ENCODE measurements at regions not wholly inside any gene's neighbourhood (a gene's known extent, or its start where the extent isn't known, plus 50 kb on each side); places are given as distances from the start of the nearest gene placed in this dataset.
"Not testable (repeated sequence)": the region's sequence is repeated elsewhere in the genome, so short reads cannot be mapped to it uniquely, and the experiment has no call there.

DNA sequence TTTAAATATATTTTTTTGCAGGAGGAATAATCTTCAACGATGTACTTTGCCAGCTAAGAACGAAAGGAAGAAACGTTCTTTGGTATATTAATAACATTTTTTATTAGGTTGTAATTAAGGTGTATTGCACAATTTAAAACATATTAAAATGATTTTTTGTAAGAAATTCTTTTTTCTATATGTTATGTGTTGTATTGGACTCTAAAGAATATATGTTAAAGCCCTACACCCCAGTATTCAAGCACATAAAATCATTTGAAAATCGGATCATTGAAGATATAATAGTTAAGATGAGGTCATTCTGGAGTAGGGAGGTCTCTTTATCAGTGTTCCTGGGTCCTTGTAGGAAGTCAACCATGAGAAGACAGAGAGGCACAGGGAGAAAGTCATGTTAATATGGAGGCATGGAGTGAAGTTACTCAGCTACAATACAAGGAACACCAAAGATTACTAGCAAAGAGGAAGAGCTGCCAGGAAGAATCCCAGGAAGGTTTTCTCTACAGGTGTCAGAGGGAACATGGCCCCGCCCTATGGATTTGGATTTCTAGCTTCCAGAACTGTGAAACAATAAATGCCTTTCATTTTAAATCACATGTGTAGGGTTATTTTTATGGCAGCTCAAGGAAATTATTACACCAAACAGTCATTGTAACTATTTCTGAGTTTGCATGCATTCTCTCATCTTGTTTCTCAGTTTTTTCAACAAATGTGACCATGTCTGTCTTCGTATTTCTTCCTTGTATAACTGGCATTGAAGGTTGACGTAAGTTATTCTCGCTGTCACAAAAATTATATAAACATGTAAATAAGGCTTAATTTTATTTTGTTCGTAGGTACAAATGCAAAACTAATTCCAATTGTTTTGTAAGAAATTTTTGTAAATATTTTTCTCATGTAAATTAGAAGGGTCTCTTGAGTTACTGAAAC, 75.4 kb upstream of the VPREB1 start:
- DNase-seq: no peak

DNA sequence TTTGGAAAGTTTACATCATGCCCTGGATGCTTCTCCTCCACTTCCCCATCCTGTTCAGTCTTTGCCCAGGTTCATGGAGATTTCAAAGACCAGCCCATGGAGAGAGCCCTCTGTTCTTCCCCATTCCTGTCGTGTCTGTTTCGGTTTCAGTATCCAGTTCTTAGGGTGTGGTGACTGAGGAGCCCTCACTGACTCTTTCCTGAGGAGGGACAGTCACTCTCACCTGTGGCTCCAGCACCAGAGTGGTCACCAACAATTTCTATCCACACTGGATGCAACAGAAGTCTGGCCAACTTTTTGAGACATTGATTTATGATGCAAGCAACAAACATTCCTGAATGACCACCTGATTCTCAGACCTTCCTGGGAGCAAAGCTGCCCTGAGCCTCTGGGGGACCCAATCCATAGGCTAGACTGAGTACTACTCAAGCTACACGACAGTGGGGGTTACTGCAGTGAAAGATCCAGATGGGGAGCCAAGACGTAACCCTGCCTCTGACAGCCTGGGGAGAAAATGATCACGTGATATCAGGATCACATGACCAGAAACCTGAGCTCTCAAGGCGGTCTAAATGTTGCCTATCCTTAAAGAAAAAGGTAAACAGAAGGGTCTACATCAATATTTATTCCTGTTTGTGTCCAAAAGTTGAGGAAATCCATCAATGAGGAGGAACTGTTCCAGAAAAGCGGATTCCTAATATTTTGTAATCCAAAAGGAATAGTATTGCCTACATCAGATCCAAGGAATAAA, 76.2 kb upstream of the VPREB1 start:
- DNase-seq: no peak

DNA sequence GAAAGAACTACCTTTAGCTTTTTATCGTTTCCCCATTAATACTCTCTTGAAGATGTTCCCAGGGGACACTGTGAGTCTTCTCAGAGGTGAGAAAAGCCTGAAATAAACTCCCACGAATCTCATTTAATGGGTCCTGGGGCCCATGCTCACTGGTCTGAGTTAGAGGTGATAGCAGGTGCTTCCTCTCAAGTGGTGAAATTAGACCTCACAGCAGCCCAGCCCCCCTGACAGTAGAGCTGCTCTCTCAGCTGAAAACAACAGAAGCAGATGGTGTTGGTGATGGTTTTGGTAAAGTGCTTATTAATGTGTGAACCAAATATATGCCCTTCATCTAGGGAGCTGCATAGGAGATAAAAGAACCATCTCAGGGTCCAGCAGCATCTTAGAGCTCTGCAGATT, 76.8 kb upstream of the VPREB1 start:
- no peak for DNase-seq

DNA sequence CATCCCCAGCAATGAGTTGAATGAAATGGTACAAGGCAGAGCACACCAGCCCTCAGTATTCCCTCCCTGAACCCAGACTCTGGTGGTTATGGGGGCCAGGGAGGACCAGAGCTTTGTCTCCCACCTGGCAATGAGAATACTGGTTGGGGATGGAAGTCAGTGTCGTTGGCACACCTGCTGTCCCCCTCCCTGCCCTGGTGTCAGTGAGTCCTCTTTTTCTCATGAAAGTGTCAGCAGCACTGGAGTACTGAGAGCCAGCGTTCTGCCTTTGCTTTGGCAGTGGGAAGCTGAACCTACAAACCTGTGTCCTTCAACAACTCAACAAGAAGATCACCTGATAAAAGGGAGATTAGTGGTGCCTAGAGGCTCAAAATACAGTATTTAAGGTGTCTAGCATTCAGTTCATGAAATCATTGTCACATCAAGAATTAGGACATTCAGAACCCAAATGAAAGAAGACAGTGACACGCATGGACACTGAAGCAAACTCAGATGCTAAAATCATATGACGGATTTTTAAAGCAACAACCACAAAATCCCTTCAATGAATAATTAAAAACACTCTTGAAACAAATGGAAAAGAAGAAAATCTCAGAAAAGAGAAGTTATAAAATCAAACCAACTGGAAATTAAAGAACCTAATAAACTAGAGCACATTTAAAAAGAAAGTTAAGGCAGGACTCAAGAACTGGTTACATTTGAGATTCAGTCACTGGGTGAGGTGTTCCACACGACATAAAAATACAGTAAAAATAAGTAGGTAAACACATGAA, 77.5 kb upstream of the VPREB1 start:
- no peak for DNase-seq

DNA sequence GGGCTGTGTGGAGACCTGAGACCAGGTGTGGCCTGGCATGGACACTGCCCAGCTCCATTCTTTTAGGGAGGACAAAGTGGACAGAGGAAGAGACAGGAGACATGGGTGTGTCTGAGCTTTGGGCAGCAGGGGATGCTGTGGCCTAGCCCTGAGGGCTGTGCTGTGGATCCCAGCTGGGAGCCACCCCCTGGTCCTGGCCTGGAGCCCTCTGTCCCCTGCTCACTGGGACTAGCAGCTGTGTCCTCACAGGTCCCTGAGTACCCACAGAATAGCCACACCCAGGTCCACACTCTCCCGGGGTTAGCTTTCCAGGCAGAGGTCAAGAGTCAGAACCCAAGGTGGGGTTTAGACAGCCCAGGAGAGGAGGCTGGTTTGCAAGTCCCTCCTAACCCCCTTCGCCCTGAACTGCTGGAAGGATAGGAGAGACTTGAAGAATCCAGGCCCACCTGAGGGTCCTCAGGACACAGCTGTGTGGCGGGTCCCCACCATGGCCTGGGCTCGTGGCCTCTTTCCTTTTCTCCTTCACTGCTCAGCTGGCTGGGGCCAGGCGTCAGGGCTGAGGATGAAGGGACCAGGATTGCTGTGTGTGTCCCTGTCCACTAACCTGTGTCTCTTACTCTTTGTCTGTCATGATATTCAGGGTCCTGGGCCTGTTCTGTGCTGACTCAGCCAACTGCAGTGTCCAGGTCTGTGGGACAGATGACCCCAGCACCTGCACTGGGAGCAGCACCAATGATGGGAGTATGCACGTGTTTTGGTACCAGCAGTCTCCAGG, 78.5 kb upstream of the VPREB1 start:
- no peak for DNase-seq

DNA sequence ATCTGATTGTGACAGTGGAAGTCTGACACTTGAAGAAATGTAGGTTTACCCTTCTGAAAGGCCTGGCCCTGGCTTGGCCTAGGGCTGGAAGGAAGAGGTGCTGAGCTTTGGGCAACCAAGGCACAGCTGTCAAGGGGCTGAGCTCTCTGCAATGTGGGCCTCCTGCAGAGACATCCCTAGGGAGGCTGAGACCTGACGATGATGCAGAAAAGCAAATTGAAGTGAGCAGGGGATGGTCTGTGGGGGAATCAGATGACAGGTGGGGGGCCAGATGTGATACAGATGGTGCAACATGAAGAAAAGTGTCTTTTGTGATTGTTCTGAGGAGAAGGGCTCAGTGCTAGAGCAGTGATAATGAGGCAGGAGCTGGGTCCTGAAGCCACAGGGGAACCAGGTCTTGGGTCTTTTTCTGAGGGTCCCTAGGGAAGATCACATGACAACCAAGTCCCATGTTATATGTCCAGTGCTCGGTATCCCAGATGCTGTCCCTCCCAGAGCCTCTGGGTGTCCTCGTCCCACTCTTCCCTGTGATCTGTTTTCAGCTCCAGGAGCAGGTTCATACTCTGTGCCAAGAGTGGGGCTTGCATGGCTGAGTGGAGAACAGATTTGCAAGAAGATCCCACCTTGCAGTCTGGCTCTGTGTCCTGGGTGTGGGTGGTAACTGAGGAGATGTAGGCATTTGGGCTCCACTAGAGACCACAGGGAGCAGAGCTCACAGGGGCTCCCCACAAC, 79.9 kb upstream of the VPREB1 start:
- no peak for DNase-seq

DNA sequence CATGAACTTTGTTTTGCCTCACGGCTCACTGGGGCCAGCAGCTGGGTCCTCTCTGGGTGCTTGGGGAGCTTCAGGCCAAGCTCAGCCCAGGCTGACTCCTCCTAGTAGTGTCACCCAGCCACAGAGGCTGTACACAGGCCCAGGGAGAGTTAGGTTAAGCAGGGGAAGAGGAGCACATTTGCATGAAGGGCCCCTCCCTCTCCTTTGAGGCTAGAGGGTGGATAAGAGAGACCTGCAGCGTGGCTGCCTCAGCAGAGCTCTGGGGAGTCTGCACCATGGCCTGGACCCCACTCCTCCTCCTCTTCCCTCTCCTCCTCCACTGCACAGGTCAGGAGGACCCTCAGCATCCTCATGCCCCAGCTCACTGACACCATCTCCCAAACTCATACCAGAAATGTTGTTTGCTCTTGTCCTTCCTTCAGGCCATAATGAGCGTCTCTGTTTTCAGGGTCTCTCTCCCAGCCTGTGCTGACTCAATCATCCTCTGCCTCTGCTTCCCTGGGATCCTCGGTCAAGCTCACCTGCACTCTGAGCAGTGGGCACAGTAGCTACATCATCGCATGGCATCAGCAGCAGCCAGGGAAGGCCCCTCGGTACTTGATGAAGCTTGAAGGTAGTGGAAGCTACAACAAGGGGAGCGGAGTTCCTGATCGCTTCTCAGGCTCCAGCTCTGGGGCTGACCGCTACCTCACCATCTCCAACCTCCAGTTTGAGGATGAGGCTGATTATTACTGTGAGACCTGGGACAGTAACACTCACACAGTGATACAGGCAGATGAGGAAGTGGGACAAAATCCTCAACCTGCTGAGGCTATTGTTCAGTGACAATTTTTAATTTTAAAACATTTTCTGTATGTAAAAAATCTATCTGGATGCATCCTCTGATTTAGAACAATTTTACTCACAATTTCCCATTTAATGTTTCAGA, 82.4 kb upstream of the VPREB1 start:
- no peak for DNase-seq

DNA sequence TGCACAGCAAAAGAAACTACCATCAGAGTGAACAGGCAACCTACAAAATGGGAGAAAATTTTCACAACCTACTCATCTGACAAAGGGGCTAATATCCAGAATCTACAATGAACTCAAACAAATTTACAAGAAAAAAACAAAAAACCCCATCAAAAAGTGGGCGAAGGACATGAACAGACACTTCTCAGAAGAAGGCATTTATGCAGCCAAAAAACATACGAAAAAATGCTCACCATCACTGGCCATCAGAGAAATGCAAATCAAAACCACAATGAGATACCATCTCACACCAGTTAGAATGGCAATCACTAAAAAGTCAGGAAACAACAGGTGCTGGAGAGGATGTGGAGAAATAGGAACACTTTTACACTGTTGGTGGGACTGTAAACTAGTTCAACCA, 83.8 kb upstream of the VPREB1 start:
- DNase-seq: not testable (repeated sequence)

DNA sequence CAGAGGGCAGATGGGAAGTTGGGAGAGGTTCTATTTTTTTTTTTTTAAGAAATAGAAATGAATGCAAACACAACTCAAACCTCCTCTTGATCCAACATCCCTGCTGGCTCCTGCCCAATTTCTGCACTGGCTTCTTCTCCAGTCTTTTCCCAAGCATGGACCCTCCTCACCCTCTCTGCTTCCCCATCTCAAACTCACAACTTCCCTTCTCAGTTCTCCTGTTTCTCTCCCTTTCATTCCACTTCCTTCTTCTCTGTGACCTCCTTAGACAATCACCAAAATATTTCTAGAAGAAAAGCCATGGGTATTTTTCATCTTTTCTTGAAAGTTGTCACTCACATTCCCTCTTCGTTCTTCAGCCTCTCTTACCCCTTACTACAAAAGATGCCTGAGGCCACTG, 85.2 kb upstream of the VPREB1 start:
- no peak for DNase-seq

DNA sequence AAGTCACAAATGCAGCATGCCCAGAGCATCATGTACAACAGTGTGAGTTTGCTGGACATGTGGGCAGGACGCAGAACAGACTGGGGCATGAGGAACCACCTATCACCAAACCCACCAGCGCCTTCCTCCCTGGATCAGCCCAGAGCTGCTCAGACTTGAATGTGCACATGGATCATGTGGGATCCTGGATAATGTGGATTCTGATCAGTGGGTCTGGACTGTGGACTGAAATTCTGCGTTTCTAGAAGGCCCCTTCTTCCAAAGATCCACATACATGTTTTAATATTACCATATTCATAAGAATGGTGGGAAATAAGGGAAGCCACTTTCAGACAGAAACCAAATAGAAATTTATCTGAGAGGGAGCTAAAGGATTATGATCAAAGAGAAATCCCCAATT, 85.6 kb upstream of the VPREB1 start:
- DNase-seq: no peak

DNA sequence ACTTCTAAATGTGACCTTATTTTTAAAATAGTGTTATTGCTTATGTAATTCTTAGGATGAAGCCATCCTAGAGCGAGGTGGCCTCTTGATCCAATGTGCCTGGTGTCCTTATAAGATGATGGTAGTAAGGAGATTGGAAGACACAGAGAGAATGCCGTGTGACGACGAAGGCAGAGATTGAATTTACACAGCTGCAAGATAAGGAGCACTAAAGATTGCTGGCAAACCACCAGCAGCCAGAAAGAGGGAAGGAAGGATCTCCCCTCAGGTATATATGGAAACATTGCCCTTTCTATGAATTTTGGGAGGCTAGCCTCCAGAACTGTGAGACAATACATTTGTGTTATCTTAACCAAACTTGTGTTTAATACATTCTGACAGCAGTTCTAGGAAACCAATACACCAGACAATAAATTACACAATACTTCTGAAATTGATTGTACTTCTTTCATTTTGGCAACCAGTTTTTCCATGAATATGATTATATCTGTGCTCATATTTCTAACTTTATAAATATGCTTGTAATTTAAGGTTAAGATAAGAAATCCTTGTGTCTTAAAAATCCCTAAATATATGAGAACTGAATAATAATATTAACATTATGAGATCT, 86.3 kb upstream of the VPREB1 start:
- no peak for DNase-seq

DNA sequence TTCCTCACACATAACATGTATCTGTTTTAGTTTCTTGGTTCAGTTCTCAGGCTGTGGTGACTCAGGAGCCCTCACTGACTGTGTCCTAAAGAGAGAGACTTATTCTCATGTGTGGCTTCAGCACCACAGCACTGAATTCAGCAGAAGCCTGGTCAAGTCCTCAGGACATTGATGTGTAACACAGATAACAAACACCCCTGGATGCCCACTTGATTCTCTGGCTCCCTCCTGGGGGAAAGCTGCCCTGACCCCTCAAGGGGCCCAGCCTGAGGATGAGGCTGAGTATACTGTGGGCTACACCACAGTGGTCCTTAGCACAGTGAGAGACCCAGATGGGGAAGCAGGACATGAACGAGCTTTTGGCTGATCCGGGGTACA, 87.2 kb upstream of the VPREB1 start:
- DNase-seq: no peak

DNA sequence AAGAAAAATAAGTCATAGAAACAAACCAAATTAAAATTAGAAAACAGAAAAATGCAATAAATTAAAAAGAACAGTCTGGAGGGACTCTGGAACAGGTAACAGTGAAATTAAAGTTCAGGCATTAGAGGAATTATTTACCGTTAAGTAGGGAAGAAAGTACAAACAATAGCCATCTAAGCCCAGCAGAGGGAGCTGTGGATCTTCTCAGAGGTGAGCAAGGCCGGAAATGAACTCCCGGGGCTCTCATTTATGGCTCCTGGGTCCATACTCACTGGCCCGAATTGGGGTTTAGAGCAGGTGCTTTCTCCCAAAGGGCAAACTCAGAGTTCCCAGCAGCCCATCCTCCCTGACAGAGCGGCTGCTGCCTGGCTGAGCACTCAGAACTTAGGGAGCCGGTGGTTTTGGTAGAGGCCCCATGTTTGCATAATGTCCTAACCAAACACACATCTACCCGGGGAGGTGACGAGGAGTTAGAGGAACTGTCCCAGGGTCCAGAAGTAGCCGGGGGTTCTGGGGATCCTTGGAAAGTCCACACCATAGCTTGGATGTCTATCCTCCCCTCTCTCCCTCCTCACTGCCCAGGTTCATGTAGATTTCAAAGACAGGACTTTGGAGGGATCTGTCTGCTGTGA, 87.8 kb upstream of the VPREB1 start:
- DNase-seq: peak; percentile 44

DNA sequence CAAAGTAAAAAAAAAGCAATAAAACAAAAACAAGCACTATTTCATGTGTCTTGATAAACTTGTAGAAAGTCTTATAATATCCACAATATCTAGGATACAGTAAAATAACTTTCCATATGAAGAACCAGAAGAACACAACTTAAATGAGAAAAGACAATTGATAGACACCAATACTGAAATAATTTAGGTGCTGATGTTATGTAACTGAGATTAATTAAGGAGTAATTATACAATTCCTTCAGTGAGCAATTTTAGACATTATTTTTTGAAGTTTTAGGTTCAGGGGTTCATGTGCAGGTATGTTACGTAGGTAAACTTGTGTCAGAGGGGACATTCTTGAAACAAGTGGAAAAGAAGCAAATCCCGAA, 88.3 kb upstream of the VPREB1 start:
- DNase-seq: no peak

DNA sequence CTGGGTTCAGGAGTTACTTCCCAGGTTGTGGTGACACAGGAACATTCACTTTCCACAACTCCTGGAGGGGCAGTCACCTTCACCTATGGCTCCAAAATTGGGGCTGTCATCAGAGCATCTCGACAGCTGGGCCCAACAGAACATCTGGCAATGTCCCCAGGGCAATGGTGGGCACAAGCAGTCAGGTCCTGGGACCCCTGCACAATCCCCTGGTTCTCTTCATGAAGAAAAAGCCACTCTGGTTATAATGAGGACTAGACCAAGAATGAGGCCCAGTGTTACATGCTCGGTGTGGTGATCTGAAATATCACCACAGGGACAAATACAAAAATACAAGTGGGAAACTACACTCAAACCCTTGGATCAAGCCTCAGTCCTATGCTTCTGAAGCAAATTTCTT, 89.0 kb upstream of the VPREB1 start:
- no peak for DNase-seq

DNA sequence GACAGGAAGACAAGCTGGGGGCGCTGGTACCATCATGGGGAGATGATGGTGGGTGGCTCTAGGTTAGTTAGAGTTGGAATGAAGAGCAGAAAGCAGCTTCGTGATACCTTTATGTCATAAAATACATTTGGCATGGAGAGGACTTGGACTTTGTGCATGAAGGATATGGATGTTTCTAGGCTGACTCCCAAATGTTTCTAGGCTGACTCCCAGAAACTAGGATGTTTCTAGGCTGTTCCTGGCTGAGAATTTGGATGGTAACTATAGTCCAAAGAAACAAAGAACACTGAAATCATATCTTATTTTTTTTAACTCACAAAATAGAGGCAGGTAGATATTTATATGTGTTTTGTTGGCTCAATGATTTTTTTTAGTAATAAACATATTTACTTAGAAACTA, 89.4 kb upstream of the VPREB1 start:
- DNase-seq: no peak

DNA sequence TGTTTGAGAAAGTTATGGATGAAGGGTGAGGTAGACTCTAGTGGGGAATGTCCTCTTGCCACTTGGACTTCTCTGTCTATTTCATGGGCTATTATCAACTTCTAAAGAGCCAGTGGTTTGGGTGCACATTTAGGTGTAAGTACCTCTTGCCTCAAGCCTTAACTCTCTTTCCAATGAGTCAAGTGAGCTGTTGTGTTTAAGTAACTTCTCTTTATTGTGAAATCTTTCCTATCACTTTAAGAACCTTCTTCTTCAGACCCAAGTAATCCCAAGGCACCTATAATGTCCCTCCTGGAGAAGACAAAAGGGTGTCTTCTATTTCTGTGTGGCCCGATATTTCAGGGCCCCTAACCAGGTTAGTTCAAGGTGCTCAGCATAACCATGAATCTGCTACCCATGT, 90.5 kb upstream of the VPREB1 start:
- no peak for DNase-seq

DNA sequence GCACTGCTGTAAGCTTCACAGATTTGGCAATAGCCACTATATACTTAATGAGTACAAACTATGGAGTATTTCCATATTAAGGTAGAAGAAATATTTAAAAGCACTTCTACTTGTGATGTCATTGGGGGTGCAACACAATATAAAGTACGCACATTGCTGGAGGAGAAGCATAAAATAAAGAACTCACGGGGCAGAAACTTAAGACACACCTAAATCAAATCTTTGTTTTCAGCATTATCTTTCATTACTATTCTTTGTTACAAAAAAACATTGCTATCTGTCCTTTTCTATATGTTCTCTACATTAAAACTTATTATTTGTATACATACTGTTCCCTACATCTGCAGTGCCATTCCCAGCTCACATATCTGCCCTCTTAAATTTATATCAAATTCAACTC, 93.3 kb upstream of the VPREB1 start:
- no peak for DNase-seq

DNA sequence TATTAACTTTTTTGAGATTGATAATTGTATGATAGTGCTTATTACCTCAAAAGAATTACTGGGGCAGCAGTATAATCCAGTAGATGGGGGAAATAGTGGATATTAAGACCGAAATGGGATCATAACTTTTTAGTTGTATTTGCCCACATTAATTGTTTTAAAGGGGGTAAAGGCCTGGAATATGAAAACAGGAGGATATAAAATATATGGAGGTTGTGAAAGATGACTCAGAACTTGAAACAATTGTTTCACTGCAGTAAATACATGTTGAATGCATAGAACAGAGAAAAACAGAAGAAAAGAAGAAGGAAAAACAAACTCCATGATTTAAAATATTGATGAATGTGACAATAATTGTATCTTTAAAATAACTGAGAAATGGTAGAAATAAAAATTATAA, 94.1 kb upstream of the VPREB1 start:
- DNase-seq: no peak

DNA sequence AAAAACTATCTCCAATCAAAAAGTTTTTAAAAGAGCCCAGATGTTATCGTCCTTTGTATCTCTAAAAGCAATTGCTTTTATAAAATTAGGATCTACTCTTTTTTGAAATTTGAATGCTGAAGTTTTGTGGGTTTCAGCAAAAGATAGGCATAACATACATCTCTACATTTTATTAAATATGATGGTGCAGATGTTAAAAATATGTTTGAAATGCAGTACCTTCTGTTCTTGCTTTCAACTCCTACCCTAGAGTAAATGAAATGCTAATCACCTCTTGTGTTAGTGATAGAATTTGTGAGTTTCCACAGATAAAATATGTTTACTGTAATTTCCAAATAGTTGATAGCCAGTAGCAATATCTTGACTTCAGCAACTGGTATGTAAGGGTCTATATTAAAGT, 95.7 kb upstream of the VPREB1 start:
- DNase-seq: no peak
